ENCODE measurements at regions not wholly inside any gene's neighbourhood (a gene's known extent, or its start where the extent isn't known, plus 50 kb on each side); places are given as distances from the start of the nearest gene placed in this dataset.

- ChIA-PET CTCF (no interaction called here), POLR2A (interaction anchor here (1.0 kb wide), 1 partner anchor 20 kb away, joined by 3 read pairs; no protein-coding TSS in a partner anchor)
- TF ChIP-seq SP1 (IDR thresholded peaks at IDR 0.05) (no peak), ZNF384 (IDR thresholded peaks at IDR 0.05) (no peak), L3MBTL2 (conservative IDR thresholded peaks at IDR 0.05) (no peak), ELF4 (IDR thresholded peaks at IDR 0.05) (no peak), FOXM1 (IDR thresholded peaks at IDR 0.05; ENCODE audit: borderline replicate concordance) (no peak), PKNOX1 (IDR thresholded peaks at IDR 0.05) (no peak), BHLHE40 (IDR thresholded peaks at IDR 0.05; ENCODE audit: borderline replicate concordance) (no peak), FOXA1 (IDR thresholded peaks at IDR 0.05) (no peak), HDGF (IDR thresholded peaks at IDR 0.05; ENCODE audit: borderline replicate concordance) (no peak), SUZ12 (IDR thresholded peaks at IDR 0.05) (no peak), NFRKB (IDR thresholded peaks at IDR 0.05) (no peak), FOXK2 (IDR thresholded peaks at IDR 0.05) (no peak), TARDBP (IDR thresholded peaks at IDR 0.05) (no peak), ARNT (IDR thresholded peaks at IDR 0.05) (no peak)
- no peak for DNase-seq (ENCODE audit: extremely low spot score)
Observed at GRCh38 chr1:116836099-116836498, 73.6 kb upstream of the PTGFRN start.

- ChIA-PET CTCF (interaction anchor here (0.6 to 1.2 kb wide), 4 partner anchors 10 to 103 kb away, joined by 3 to 5 read pairs (median 4); no protein-coding TSS in a partner anchor), POLR2A (interaction anchor here (0.9 to 1.2 kb wide), 3 partner anchors 12 to 68 kb away, joined by 3 to 4 read pairs (median 3); partner anchors contain the start of gene PTGFRN)
- no peak for DNase-seq (ENCODE audit: extremely low spot score)
Observed at GRCh38 chr1:116841569-116842344, 68.0 kb upstream of the PTGFRN start.

GRCh38 chr1:116842654-116843053 is 67.1 kb upstream of the PTGFRN start:
- TF ChIP-seq CTBP1 (IDR thresholded peaks at IDR 0.05; ENCODE audit: borderline replicate concordance) (no peak), SP1 (IDR thresholded peaks at IDR 0.05) (no peak), LEF1 (IDR thresholded peaks at IDR 0.05; ENCODE audit: borderline replicate concordance) (no peak)
- DNase-seq (ENCODE audit: extremely low spot score): no peak
- ChIA-PET POLR2A (interaction anchor here (1.2 kb wide), 1 partner anchor 11 kb away, joined by 4 read pairs; no protein-coding TSS in a partner anchor), CTCF (interaction anchor here (0.6 to 1.2 kb wide), 3 partner anchors 10 to 38 kb away, joined by 3 to 7 read pairs (median 5); no protein-coding TSS in a partner anchor)

More at GRCh38 chr1:116841569-116842344, 68.0 kb upstream of the PTGFRN start:
- TF ChIP-seq PKNOX1 (IDR thresholded peaks at IDR 0.05) (peak; percentile 17; the same call in 1 of the 2 replicates), BHLHE40 (IDR thresholded peaks at IDR 0.05; ENCODE audit: borderline replicate concordance) (no peak)

GRCh38 chr1:116844775-116845174 is 64.9 kb upstream of the PTGFRN start:
- TF ChIP-seq FOXM1 (IDR thresholded peaks at IDR 0.05; ENCODE audit: borderline replicate concordance) (no peak), FOXK2 (IDR thresholded peaks at IDR 0.05) (no peak), TARDBP (IDR thresholded peaks at IDR 0.05) (no peak), CTBP1 (IDR thresholded peaks at IDR 0.05; ENCODE audit: borderline replicate concordance) (no peak), ZNF384 (IDR thresholded peaks at IDR 0.05) (no peak)
- ChIA-PET POLR2A (no interaction called here), CTCF (no interaction called here)
- DNase-seq (ENCODE audit: extremely low spot score): no peak

GRCh38 chr1:116847190-116847589 is 62.5 kb upstream of the PTGFRN start:
- TF ChIP-seq ZNF384 (IDR thresholded peaks at IDR 0.05) (no peak), L3MBTL2 (conservative IDR thresholded peaks at IDR 0.05) (no peak), LEF1 (IDR thresholded peaks at IDR 0.05; ENCODE audit: borderline replicate concordance) (no peak), ELF4 (IDR thresholded peaks at IDR 0.05) (no peak), FOXA1 (IDR thresholded peaks at IDR 0.05) (no peak), NFRKB (IDR thresholded peaks at IDR 0.05) (no peak), FOXK2 (IDR thresholded peaks at IDR 0.05) (no peak), PKNOX1 (IDR thresholded peaks at IDR 0.05) (no peak), BHLHE40 (IDR thresholded peaks at IDR 0.05; ENCODE audit: borderline replicate concordance) (no peak), SP1 (IDR thresholded peaks at IDR 0.05) (no peak), HDGF (IDR thresholded peaks at IDR 0.05; ENCODE audit: borderline replicate concordance) (no peak), SUZ12 (IDR thresholded peaks at IDR 0.05) (no peak), ARNT (IDR thresholded peaks at IDR 0.05) (no peak), TARDBP (IDR thresholded peaks at IDR 0.05) (no peak)
- ChIA-PET POLR2A (no interaction called here), CTCF (no interaction called here)
- DNase-seq (ENCODE audit: extremely low spot score): no peak

- POLR2A ChIA-PET: no interaction called here
- DNase-seq (ENCODE audit: extremely low spot score): no peak
- CTCF ChIA-PET: no interaction called here
- TF ChIP-seq BHLHE40 (IDR thresholded peaks at IDR 0.05; ENCODE audit: borderline replicate concordance) (no peak), HDGF (IDR thresholded peaks at IDR 0.05; ENCODE audit: borderline replicate concordance) (no peak), FOXK2 (IDR thresholded peaks at IDR 0.05) (no peak), FOXA1 (IDR thresholded peaks at IDR 0.05) (no peak), SP1 (IDR thresholded peaks at IDR 0.05) (no peak), ZNF384 (IDR thresholded peaks at IDR 0.05) (no peak)
Observed at GRCh38 chr1:116847688-116848531, 61.8 kb upstream of the PTGFRN start.

Measured in HEK293T (cell line).